ENCODE measurements at regions not wholly inside any gene's neighbourhood (a gene's known extent, or its start where the extent isn't known, plus 50 kb on each side); places are given as distances from the start of the nearest gene placed in this dataset.

GRCh38 chr2:145108959-145109710 is 589.2 kb upstream of the ZEB2 start:
- Histone ChIP-seq H3K9me3 (ENCODE audit: control insufficient read depth, insufficient read depth, low read depth, low read length) (no peaks in the 10 kb centered on the region), H3K4me1 (ENCODE audit: control insufficient read depth, insufficient read depth, low read length) (no peaks in the 10 kb centered on the region), H3K9ac (ENCODE audit: low read length) (no peak overlapping the region), H3K36me3 (ENCODE audit: control insufficient read depth, insufficient read depth, low read length) (no peaks in the 10 kb centered on the region), H3K27ac (ENCODE audit: low read depth, low read length) (no peak overlapping the region), H3K4me3 (ENCODE audit: low read depth, low read length) (no peak overlapping the region), H3K27me3 (ENCODE audit: control insufficient read depth, insufficient read depth, low read length) (no peaks in the 10 kb centered on the region)

GRCh38 chr2:145108361-145108778 is 588.5 kb upstream of the ZEB2 start:
- Histone ChIP-seq H3K9me3 (ENCODE audit: control insufficient read depth, insufficient read depth, low read depth, low read length) (no peaks in the 10 kb centered on the region), H3K27me3 (ENCODE audit: control insufficient read depth, insufficient read depth, low read length) (no peaks in the 10 kb centered on the region), H3K4me3 (ENCODE audit: low read depth, low read length) (no peak overlapping the region), H3K9ac (ENCODE audit: low read length) (no peak overlapping the region), H3K4me1 (ENCODE audit: control insufficient read depth, insufficient read depth, low read length) (no peaks in the 10 kb centered on the region), H3K27ac (ENCODE audit: low read depth, low read length) (no peak overlapping the region), H3K36me3 (ENCODE audit: control insufficient read depth, insufficient read depth, low read length) (no peaks in the 10 kb centered on the region)

GRCh38 chr2:145106293-145106692 is 586.4 kb upstream of the ZEB2 start:
- no peaks in the 10 kb centered on the region for H3K9me3 ChIP-seq (ENCODE audit: control insufficient read depth, insufficient read depth, low read depth, low read length)
- no peaks in the 10 kb centered on the region for H3K36me3 ChIP-seq (ENCODE audit: control insufficient read depth, insufficient read depth, low read length)
- no peak overlapping the region for H3K27ac ChIP-seq (ENCODE audit: low read depth, low read length)
- H3K4me1 ChIP-seq (ENCODE audit: control insufficient read depth, insufficient read depth, low read length), result no peaks in the 10 kb centered on the region
- H3K4me3 ChIP-seq (ENCODE audit: low read depth, low read length), result no peak overlapping the region
- no peaks in the 10 kb centered on the region for H3K27me3 ChIP-seq (ENCODE audit: control insufficient read depth, insufficient read depth, low read length)
- no peak overlapping the region for H3K9ac ChIP-seq (ENCODE audit: low read length)

- Histone ChIP-seq H3K4me3 (ENCODE audit: low read depth, low read length) (no peak overlapping the region), H3K9ac (ENCODE audit: low read length) (no peak overlapping the region), H3K4me1 (ENCODE audit: control insufficient read depth, insufficient read depth, low read length) (no peaks in the 10 kb centered on the region), H3K27ac (ENCODE audit: low read depth, low read length) (no peak overlapping the region), H3K9me3 (ENCODE audit: control insufficient read depth, insufficient read depth, low read depth, low read length) (no peaks in the 10 kb centered on the region), H3K27me3 (ENCODE audit: control insufficient read depth, insufficient read depth, low read length) (no peaks in the 10 kb centered on the region), H3K36me3 (ENCODE audit: control insufficient read depth, insufficient read depth, low read length) (no peaks in the 10 kb centered on the region)
Observed at GRCh38 chr2:145102706-145103105, 582.8 kb upstream of the ZEB2 start.

- H3K27me3 ChIP-seq (ENCODE audit: control insufficient read depth, insufficient read depth, low read length), result no peaks in the 10 kb centered on the region
- no peak overlapping the region for H3K27ac ChIP-seq (ENCODE audit: low read depth, low read length)
- no peaks in the 10 kb centered on the region for H3K9me3 ChIP-seq (ENCODE audit: control insufficient read depth, insufficient read depth, low read depth, low read length)
- H3K36me3 ChIP-seq (ENCODE audit: control insufficient read depth, insufficient read depth, low read length), result no peaks in the 10 kb centered on the region
- no peak overlapping the region for H3K4me3 ChIP-seq (ENCODE audit: low read depth, low read length)
- no peak overlapping the region for H3K9ac ChIP-seq (ENCODE audit: low read length)
- no peaks in the 10 kb centered on the region for H3K4me1 ChIP-seq (ENCODE audit: control insufficient read depth, insufficient read depth, low read length)
Observed at GRCh38 chr2:145100301-145100700, 580.4 kb upstream of the ZEB2 start.

GRCh38 chr2:145096582-145096981 is 576.7 kb upstream of the ZEB2 start:
- Histone ChIP-seq H3K9ac (ENCODE audit: low read length) (no peak overlapping the region), H3K9me3 (ENCODE audit: control insufficient read depth, insufficient read depth, low read depth, low read length) (no peaks in the 10 kb centered on the region)

GRCh38 chr2:145095641-145096435 is 575.9 kb upstream of the ZEB2 start:
- no peak overlapping the region for H3K27ac ChIP-seq (ENCODE audit: low read depth, low read length)
- no peaks in the 10 kb centered on the region for H3K27me3 ChIP-seq (ENCODE audit: control insufficient read depth, insufficient read depth, low read length)
- no peak overlapping the region for H3K9ac ChIP-seq (ENCODE audit: low read length)
- H3K4me3 ChIP-seq (ENCODE audit: low read depth, low read length), result no peak overlapping the region
- no peaks in the 10 kb centered on the region for H3K36me3 ChIP-seq (ENCODE audit: control insufficient read depth, insufficient read depth, low read length)
- no peaks in the 10 kb centered on the region for H3K9me3 ChIP-seq (ENCODE audit: control insufficient read depth, insufficient read depth, low read depth, low read length)
- H3K4me1 ChIP-seq (ENCODE audit: control insufficient read depth, insufficient read depth, low read length), result no peaks in the 10 kb centered on the region

More at GRCh38 chr2:145096582-145096981, 576.7 kb upstream of the ZEB2 start:
- H3K4me3 ChIP-seq (ENCODE audit: low read depth, low read length), result no peak overlapping the region
- no peaks in the 10 kb centered on the region for H3K27me3 ChIP-seq (ENCODE audit: control insufficient read depth, insufficient read depth, low read length)
- no peak overlapping the region for H3K27ac ChIP-seq (ENCODE audit: low read depth, low read length)
- H3K36me3 ChIP-seq (ENCODE audit: control insufficient read depth, insufficient read depth, low read length), result no peaks in the 10 kb centered on the region
- H3K4me1 ChIP-seq (ENCODE audit: control insufficient read depth, insufficient read depth, low read length), result no peaks in the 10 kb centered on the region

- no peaks in the 10 kb centered on the region for H3K36me3 ChIP-seq (ENCODE audit: control insufficient read depth, insufficient read depth, low read length)
Observed at GRCh38 chr2:145094370-145094769, 574.5 kb upstream of the ZEB2 start.

GRCh38 chr2:145091967-145092366 is 572.0 kb upstream of the ZEB2 start:
- no peak overlapping the region for H3K9ac ChIP-seq (ENCODE audit: low read length)
- H3K27ac ChIP-seq (ENCODE audit: low read depth, low read length), result no peak overlapping the region

More at GRCh38 chr2:145094370-145094769, 574.5 kb upstream of the ZEB2 start:
- Histone ChIP-seq H3K4me1 (ENCODE audit: control insufficient read depth, insufficient read depth, low read length) (no peaks in the 10 kb centered on the region), H3K4me3 (ENCODE audit: low read depth, low read length) (no peak overlapping the region), H3K9ac (ENCODE audit: low read length) (no peak overlapping the region), H3K9me3 (ENCODE audit: control insufficient read depth, insufficient read depth, low read depth, low read length) (peaks cover 4% of the 10 kb centered on the region; the same call in 1 of the 2 replicates), H3K27me3 (ENCODE audit: control insufficient read depth, insufficient read depth, low read length) (no peaks in the 10 kb centered on the region), H3K27ac (ENCODE audit: low read depth, low read length) (no peak overlapping the region)

GRCh38 chr2:145090841-145091761 is 571.2 kb upstream of the ZEB2 start:
- no peak overlapping the region for H3K9ac ChIP-seq (ENCODE audit: low read length)
- no peaks in the 10 kb centered on the region for H3K36me3 ChIP-seq (ENCODE audit: control insufficient read depth, insufficient read depth, low read length)
- no peak overlapping the region for H3K27ac ChIP-seq (ENCODE audit: low read depth, low read length)
- no peaks in the 10 kb centered on the region for H3K4me1 ChIP-seq (ENCODE audit: control insufficient read depth, insufficient read depth, low read length)
- H3K27me3 ChIP-seq (ENCODE audit: control insufficient read depth, insufficient read depth, low read length), result no peaks in the 10 kb centered on the region
- peaks cover 4% of the 10 kb centered on the region; the same call in 1 of the 2 replicates for H3K9me3 ChIP-seq (ENCODE audit: control insufficient read depth, insufficient read depth, low read depth, low read length)
- H3K4me3 ChIP-seq (ENCODE audit: low read depth, low read length), result no peak overlapping the region

More at GRCh38 chr2:145091967-145092366, 572.0 kb upstream of the ZEB2 start:
- H3K36me3 ChIP-seq (ENCODE audit: control insufficient read depth, insufficient read depth, low read length), result no peaks in the 10 kb centered on the region
- H3K9me3 ChIP-seq (ENCODE audit: control insufficient read depth, insufficient read depth, low read depth, low read length), result peaks cover 4% of the 10 kb centered on the region; the same call in 1 of the 2 replicates
- no peaks in the 10 kb centered on the region for H3K4me1 ChIP-seq (ENCODE audit: control insufficient read depth, insufficient read depth, low read length)
- no peaks in the 10 kb centered on the region for H3K27me3 ChIP-seq (ENCODE audit: control insufficient read depth, insufficient read depth, low read length)
- H3K4me3 ChIP-seq (ENCODE audit: low read depth, low read length), result no peak overlapping the region

All from HUES6 (cell line).